ENCODE measurements at regions not wholly inside any gene's neighbourhood (a gene's known extent, or its start where the extent isn't known, plus 50 kb on each side); places are given as distances from the start of the nearest gene placed in this dataset.
"Not testable (repeated sequence)": the region's sequence is repeated elsewhere in the genome, so short reads cannot be mapped to it uniquely, and the experiment has no call there.

DNA sequence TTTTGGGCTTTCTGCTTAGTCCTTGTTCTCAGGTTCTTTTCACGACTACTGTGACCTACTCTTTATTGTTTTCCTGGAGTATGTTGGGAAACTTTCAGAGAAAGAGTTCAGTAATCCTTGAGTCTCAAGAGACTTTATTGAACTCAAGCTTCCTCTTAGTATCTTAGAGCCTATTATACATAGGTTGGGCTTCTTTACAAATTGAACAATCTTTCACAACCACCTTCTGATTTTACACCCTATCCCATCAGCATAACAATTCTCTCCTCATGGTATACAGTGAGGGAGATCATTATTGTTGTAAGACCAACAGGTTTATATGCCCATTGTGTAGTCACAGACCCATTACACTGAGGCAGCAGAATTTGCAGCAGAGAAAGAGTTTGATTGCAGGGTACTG is 193.2 kb upstream of the IGF1 start:
- TF ChIP-seq CTCF (conservative IDR thresholded peaks at IDR 0.05; ENCODE audit: low read depth, low read length), result no peak
- H3K4me3 ChIP-seq (ENCODE audit: low read depth, low read length), result no peak overlapping the region
- DNase-seq (ENCODE audit: low read depth), result no peak

DNA sequence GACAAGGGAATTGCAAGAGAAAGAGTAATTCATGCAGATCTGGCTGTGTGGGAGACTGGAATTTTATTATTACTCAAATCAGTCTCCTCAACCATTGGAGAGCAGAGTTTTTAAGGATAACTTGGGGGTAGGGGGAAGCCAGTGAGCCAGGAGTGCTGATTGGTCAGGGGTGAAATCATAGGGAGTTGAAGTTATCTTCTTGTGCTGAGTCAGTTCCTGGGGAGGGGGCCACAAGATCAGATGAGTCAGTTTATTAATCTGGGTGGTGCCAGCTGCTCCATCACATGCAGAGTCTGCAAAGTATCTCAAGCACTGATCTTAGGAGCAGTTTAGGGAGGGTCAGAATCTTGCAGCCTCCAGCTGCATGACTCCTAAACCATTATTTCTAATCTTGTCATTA is 191.8 kb upstream of the IGF1 start:
- DNase-seq (ENCODE audit: low read depth); H3K4me3 ChIP-seq (ENCODE audit: low read depth, low read length): not testable (repeated sequence)

GRCh38 chr12:102669056-102669455 is 188.7 kb upstream of the IGF1 start:
- TF ChIP-seq CTCF (conservative IDR thresholded peaks at IDR 0.05; ENCODE audit: low read depth, low read length), result no peak
- DNase-seq (ENCODE audit: low read depth), result no peak
- no peak overlapping the region for H3K4me3 ChIP-seq (ENCODE audit: low read depth, low read length)

DNA sequence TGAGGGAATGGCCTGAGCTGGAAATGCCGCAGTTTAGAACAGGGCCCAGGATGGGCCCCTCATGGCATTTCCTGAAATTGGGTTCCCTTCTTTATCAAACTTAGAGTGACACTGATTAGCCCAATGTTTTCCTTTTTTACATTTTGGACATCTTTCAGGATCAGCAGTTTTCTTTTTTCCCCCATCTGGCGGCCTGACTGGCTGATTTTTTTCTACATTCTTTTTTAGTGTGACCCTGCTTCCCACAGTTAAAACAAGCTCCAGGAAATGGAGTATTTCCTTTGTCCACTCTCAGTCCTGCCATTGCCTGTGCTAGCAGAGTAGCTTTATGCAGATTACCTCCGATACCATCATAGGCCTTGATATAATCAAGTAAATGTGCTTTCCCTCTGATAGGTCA is 185.8 kb upstream of the IGF1 start:
- H3K4me3 ChIP-seq (ENCODE audit: low read depth, low read length), result not testable (repeated sequence)

GRCh38 chr12:102659200-102659911 is 179.0 kb upstream of the IGF1 start:
- DNase-seq (ENCODE audit: low read depth), result no peak
- TF ChIP-seq CTCF (conservative IDR thresholded peaks at IDR 0.05; ENCODE audit: low read depth, low read length), result peak; percentile 20
- no peak overlapping the region for H3K4me3 ChIP-seq (ENCODE audit: low read depth, low read length)

More for the DNA sequence above, 185.8 kb upstream of the IGF1 start:
- not testable (repeated sequence) for DNase-seq (ENCODE audit: low read depth)

DNA sequence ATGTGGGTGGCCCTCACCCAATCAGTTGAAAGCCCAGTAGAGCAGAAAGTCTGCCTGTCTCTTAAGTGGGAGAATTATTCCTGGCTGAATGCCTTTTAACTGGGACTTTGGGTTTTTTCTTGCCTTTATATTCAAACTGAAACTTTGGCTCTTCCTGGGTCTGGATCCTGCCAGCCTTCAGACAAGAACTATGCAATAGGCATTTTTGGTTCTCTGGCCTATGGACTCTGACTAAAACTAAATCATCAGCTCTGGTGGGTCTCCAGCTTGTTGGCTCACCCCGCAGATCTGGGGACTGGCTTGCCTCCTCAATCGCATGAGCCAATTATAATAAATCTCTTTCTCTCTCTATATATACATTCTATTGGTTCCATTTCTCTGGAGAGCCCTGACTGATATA is 173.0 kb upstream of the IGF1 start:
- TF ChIP-seq CTCF (conservative IDR thresholded peaks at IDR 0.05; ENCODE audit: low read depth, low read length), result no peak
- no peak overlapping the region for H3K4me3 ChIP-seq (ENCODE audit: low read depth, low read length)

DNA sequence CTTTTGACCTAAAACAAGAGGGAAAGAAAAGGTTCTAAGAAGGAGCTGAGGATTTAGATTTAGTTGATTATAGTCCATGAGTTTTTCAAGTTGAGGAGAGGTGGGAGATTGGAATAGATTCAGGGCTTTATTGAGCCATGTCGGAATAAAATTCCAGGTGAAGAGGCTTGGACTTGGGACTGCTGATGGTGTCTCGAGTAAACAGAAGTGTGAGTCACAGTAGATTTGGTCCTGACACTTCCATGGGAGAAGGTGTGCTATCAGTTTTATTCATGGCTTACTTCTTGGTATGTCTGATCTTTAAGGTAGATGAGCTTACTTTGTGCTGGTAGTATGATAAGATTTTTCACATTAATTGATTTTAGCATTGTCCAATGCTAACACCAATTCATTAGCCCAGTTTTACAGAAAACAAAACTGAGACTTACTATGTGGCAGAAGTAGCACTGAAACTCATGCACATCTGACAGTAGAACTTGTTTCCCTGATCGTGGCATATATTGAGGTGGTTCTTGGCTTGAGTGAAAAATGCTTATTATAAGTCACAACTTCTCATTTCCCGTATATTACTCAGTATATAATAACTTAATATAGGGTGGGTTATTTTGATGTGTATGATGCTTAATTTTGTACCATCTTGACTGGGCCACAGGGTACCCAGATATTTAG is 172.4 kb upstream of the IGF1 start:
- DNase-seq (ENCODE audit: low read depth), result no peak
- H3K4me3 ChIP-seq (ENCODE audit: low read depth, low read length), result no peak overlapping the region
- TF ChIP-seq CTCF (conservative IDR thresholded peaks at IDR 0.05; ENCODE audit: low read depth, low read length), result no peak

More for the DNA sequence above, 173.0 kb upstream of the IGF1 start:
- no peak for DNase-seq (ENCODE audit: low read depth)

DNA sequence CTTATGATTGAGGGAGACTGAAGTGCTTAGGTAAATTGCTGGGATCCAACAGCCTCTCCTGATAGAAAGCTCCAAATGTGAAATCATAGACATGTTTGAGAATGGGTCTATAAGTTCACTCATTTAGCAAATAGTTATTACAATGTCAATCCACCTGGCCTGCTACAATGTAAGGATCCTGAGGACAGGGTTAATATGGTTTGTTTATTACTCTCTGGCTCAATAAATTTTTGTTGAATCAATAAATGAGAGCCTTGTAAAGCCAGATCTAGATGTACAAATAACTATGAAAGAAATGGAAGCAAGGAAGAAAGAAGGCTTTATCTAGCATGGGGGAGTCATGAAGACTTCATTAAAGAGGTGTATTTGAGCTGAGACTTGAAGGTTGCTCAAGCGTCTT is 165.6 kb upstream of the IGF1 start:
- TF ChIP-seq CTCF (conservative IDR thresholded peaks at IDR 0.05; ENCODE audit: low read depth, low read length), result no peak
- DNase-seq (ENCODE audit: low read depth), result no peak
- H3K4me3 ChIP-seq (ENCODE audit: low read depth, low read length), result no peak overlapping the region
